Stimulated activated CD8-positive, alpha-beta memory T cell treated with anti-CD3 and anti-CD28 coated beads, Interleukin-4, amount 100 ng/mL, for 4 hours (primary cell): ENCODE measurements at regions not wholly inside any gene's neighbourhood (a gene's known extent, or its start where the extent isn't known, plus 50 kb on each side); places are given as distances from the start of the nearest gene placed in this dataset.
"Not testable (repeated sequence)": the region's sequence is repeated elsewhere in the genome, so short reads cannot be mapped to it uniquely, and the experiment has no call there.

ENCODE experiments used
- DNase-seq, 2 donors: peaks; one replicate each; pipeline ENCODE4 v3.0.0-alpha.2; 2020; ENCODE audit warnings: low read depth in 2 of 2, low spot score in 1 of 2

- DNase-seq: no peak
Measured at GRCh38 chr7:51587604-51588003, 271.0 kb upstream of the COBL start.

GRCh38 chr7:51577390-51577789, 260.8 kb upstream of the COBL start:
- no peak for DNase-seq

GRCh38 chr7:51569581-51569980, 253.0 kb upstream of the COBL start:
- DNase-seq: no peak

GRCh38 chr7:51569176-51569575, 252.6 kb upstream of the COBL start:
- DNase-seq: no peak

- no peak for DNase-seq
Measured at GRCh38 chr7:51551070-51551469, 234.5 kb upstream of the COBL start.

- no peak for DNase-seq
Measured at GRCh38 chr7:51545131-51545530, 228.5 kb upstream of the COBL start.

- no peak for DNase-seq
Measured at GRCh38 chr7:51543801-51544553, 227.4 kb upstream of the COBL start.

GRCh38 chr7:51540906-51541305, 224.3 kb upstream of the COBL start:
- not testable (repeated sequence) for DNase-seq

GRCh38 chr7:51539840-51540239, 223.2 kb upstream of the COBL start:
- DNase-seq: no peak

- DNase-seq: no peak
Measured at GRCh38 chr7:51528172-51528571, 211.6 kb upstream of the COBL start.

- no peak for DNase-seq
Measured at GRCh38 chr7:51521694-51522312, 205.2 kb upstream of the COBL start.

GRCh38 chr7:51521054-51521453, 204.4 kb upstream of the COBL start:
- DNase-seq: no peak

- DNase-seq: no peak
Measured at GRCh38 chr7:51518646-51519045, 202.0 kb upstream of the COBL start.

GRCh38 chr7:51517187-51517586, 200.6 kb upstream of the COBL start:
- DNase-seq: no peak

GRCh38 chr7:51501620-51502019, 185.0 kb upstream of the COBL start:
- DNase-seq: no peak

- DNase-seq: no peak
Measured at GRCh38 chr7:51482976-51483375, 166.4 kb upstream of the COBL start.

- DNase-seq: no peak
Measured at GRCh38 chr7:51481421-51481820, 164.8 kb upstream of the COBL start.

GRCh38 chr7:51477819-51478218, 161.2 kb upstream of the COBL start:
- no peak for DNase-seq

- DNase-seq: no peak
Measured at GRCh38 chr7:51477323-51477722, 160.7 kb upstream of the COBL start.

GRCh38 chr7:51476026-51476425, 159.4 kb upstream of the COBL start:
- no peak for DNase-seq

- no peak for DNase-seq
Measured at GRCh38 chr7:51472873-51473272, 156.3 kb upstream of the COBL start.

- DNase-seq: no peak
Measured at GRCh38 chr7:51471981-51472296, 155.3 kb upstream of the COBL start.
